Duodenal mucosa (tissue), 2 donors: ENCODE measurements at regions not wholly inside any gene's neighbourhood (a gene's known extent, or its start where the extent isn't known, plus 50 kb on each side); places are given as distances from the start of the nearest gene placed in this dataset.
"Not testable (repeated sequence)": the region's sequence is repeated elsewhere in the genome, so short reads cannot be mapped to it uniquely, and the experiment has no call there.

Experiments used
- H3K27ac ChIP-seq: one replicate; pipeline ENCODE4 v1.7.0; 2013; ENCODE audit warnings: low read depth, low read length
- H3K27me3 ChIP-seq, 2 donors: one replicate each; pipeline ENCODE4 v1.7.0; 2013; ENCODE audit warnings: low read length in 2 of 2, control low read depth in 1 of 2; ENCODE audit not compliant: insufficient read depth in 2 of 2, control insufficient read depth in 1 of 2
- H3K36me3 ChIP-seq, 2 donors: one replicate each; pipeline ENCODE4 v1.7.0; 2013; ENCODE audit warnings: low read length in 2 of 2, control low read depth in 1 of 2; ENCODE audit not compliant: insufficient read depth in 2 of 2, control insufficient read depth in 1 of 2
- H3K4me1 ChIP-seq, 2 donors: one replicate each; pipeline ENCODE4 v1.7.0; 2013; ENCODE audit warnings: low read length in 2 of 2, control low read depth in 1 of 2; ENCODE audit not compliant: insufficient read depth in 2 of 2, control insufficient read depth in 1 of 2
- H3K4me3 ChIP-seq, 2 donors: one replicate each; pipeline ENCODE4 v1.7.0; 2013; ENCODE audit warnings: low read length in 2 of 2, low read depth in 1 of 2
- H3K9ac ChIP-seq, 2 donors: one replicate each; pipeline ENCODE4 v1.7.0; 2013; ENCODE audit warnings: low read length in 2 of 2, low read depth in 1 of 2
- H3K9me3 ChIP-seq, 2 donors: one replicate each; pipeline ENCODE4 v1.7.0; 2013; ENCODE audit warnings: low read length in 2 of 2, control low read depth in 1 of 2; ENCODE audit not compliant: control insufficient read depth in 1 of 2

DNA sequence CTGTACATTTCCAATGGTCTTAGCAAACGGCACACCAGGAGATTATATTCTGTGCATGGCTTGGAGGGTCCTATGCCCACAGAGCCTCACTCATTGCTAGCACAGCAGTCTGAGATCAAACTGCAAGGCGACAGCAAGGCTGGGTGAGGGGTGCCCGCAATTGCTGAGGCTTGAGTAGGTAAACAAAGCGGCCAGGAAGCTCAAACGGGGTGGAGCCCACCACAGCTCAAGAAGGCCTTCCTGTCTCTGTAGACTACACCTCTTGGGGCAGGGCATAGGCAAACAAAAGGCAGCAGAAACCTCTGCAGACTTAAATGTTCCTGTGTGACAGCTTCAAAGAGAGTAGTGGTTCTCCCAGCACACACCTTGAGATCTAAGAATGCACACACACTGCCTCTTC, 91.3 kb downstream of the OR4A5 start:
- not testable (repeated sequence) for H3K4me3 ChIP-seq, H3K9ac ChIP-seq, H3K27ac ChIP-seq, H3K4me1 ChIP-seq, H3K36me3 ChIP-seq, H3K27me3 ChIP-seq
- H3K9me3 ChIP-seq, result peaks cover 33 to 38% of the 10 kb centered on the region in 2 donors

DNA sequence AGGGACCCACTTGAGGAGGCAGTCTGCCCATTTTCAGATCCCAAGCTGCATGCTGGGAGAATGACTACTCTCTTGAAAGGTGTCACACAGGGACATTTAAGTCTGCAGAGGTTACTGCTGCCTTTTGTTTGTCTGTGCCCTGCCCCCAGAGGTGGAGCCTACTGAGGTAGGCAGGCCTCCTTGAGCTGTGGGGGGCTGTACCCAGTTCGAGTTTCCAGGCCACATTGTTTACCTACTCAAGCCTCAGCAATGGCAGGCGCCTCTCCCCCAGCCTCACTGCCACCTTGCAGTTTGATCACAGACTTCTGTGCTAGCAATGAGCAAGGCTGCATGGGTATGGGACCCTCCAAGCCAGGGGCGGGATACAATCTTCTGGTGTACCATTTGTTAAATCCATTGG, 126.0 kb downstream of the OR4A5 start:
- peaks cover 42 to 64% of the 10 kb centered on the region in 2 donors for H3K9me3 ChIP-seq
- no peak overlapping the region for H3K4me3 ChIP-seq
- H3K36me3 ChIP-seq, result no peaks in the 10 kb centered on the region
- H3K27me3 ChIP-seq, result no peaks in the 10 kb centered on the region
- H3K9ac ChIP-seq, result no peak overlapping the region
- no peaks in the 10 kb centered on the region for H3K4me1 ChIP-seq
- H3K27ac ChIP-seq, result no peak overlapping the region

- H3K27me3 ChIP-seq, H3K9ac ChIP-seq, H3K36me3 ChIP-seq, H3K4me1 ChIP-seq, H3K4me3 ChIP-seq, H3K27ac ChIP-seq: not testable (repeated sequence)
- H3K9me3 ChIP-seq, result peaks cover 30 to 72% of the 10 kb centered on the region in 2 donors
These were observed 148.4 kb downstream of the OR4A5 start for GRCh38 chr11:54855047-54855446.
